NCI-H510A (cell line): ENCODE measurements at regions not wholly inside any gene's neighbourhood (a gene's known extent, or its start where the extent isn't known, plus 50 kb on each side); places are given as distances from the start of the nearest gene placed in this dataset.

ENCODE experiments used
- DNase-seq: peaks from one replicate; lab custom pipeline; 2025; lab: John Stamatoyannopoulos, UW

- DNase-seq: no peak
Observed at GRCh38 chr12:91395628-91396135, 213.1 kb upstream of the DCN start.

DNA sequence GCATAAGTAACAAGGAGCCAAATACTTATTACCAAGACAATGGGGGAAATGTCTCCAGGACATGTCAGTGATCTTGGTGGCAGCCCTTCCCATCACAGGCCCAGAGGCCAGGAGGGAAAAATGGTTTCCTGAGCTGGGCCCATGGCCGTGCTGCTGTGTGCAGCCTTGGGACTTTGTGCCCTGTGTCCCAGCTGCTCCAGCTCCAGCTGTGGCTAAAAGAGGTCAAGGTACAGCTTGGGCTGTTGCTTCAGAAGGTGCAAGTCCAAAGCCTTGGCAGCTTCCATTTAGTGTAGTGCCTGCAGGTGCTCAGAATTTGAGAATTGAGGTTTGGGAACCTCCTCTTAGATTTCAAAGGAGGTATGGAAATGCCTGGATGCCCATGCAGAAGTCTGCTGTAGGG, 212.3 kb upstream of the DCN start:
- DNase-seq: no peak

DNA sequence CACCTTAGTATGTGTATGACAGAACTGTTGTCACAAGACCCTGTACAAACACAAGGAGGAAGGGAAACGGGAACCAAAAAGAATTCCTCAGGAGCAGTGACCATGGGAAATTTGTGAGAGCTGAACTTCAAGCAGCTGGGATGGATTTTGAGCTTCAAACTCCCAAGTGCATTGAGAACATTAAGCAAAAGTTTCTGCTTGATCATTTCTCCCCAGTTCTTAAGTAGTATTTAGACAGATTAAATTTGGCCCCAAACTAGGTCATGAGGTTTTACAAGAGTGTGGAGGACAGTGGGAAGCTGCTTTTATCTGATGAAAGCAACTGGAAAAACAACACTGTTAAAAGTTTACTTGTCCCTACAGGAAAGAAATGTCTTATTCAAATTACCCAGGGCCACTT, 206.0 kb upstream of the DCN start:
- DNase-seq: no peak

- DNase-seq: no peak
Observed at GRCh38 chr12:91387461-91388134, 205.0 kb upstream of the DCN start.

DNA sequence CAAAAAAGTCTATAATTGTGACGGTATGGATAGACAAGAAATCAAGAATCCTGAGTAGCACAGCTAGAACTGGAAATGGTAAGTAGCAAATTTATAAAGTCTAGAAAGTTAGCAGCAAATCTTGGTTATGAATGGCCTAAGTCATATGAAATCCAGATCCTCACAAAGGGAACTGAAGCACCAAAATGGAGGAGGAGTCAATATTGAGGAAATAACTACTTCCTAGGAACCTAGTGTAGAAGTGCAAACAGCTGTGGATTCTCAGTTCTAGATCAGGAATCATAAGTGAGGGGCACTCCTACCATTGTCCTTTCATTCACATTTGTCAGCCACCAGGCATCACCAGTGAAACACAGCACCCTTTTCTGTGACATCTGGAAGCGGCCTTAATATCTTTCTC, 202.2 kb upstream of the DCN start:
- no peak for DNase-seq

DNA sequence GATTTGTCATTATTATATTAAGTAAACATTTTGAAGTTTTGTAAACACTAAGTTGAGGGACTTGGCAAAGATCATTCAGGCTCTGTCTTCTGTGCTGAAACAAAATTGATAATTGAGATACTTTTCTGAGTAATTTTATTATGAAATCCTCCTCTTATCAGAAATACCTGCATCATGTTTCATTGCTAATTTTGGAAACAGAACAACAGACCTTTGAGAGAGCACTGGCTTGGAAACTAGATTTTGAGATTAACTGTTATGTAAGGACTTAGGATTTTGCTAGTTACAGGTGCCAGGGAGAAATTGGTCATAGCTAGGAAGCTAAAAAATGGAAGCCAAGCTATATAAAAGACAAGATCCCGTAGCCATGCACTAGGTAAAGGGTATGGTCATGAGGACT, 201.7 kb upstream of the DCN start:
- no peak for DNase-seq

- no peak for DNase-seq
Observed at GRCh38 chr12:91383099-91383498, 200.5 kb upstream of the DCN start.

DNA sequence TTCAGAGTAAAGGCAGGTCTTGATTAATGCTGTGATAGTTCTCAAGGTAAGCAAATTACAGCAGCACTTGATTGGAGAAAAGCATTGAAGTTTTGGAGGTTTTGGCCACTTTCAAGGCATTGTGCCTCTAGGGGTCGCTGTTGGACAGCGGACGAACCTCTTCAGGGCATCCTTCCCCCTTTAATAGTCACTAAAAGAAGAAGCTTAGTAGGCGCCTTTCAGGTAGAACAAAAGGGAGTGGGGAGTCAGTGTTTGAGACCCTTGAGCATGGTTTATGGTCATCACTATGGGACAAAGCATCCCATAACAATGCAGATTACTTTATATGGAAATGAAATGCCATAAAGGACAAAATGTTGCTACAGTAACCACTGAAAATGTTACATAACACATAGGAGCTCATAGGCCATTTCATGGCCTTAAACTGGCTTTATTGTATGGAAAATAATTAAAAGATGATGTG, 199.5 kb upstream of the DCN start:
- peak; percentile 17 for DNase-seq

DNA sequence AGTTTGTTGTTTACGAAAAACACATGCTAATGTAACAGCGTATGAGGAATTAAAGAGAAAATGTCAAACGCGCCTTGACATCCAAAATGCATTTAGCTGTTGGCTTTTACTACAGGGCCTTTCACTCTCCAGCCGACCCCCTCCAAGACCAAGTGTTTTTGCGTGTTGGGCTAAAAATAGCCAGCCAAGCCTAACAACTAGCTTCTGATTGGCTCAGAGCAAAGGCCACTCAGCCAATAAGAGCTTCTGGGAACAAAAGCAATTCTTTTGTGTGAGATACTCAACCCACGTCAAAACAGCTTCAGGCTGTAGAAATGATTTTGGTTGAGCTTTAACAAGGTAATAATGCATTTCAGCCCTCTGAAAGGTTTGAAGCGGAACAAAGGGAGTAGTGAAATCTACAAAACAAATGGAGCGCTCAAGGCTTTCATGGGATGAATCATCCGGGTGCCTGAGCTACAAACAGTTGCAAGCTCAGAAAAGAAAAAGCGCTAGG, 198.7 kb upstream of the DCN start:
- no peak for DNase-seq

DNA sequence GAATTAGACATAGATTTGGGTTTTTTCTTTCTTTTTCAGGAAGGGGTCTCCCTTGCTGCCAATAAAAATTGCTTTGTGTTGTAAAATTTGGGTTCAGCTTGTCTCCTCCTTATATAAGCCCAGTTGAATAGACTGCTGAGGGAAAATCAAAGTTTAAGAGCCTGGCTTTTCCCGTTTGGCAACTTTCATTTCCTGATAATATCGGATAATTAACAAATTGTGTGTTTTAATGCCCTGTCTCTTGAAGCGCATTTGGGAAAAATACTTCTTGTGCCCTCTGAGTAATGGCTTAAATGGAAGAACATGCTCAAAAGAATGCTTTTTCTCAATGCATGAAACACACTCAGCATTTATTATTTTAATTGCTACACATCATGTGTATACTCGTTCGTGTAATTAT, 198.0 kb upstream of the DCN start:
- DNase-seq: no peak

- no peak for DNase-seq
Observed at GRCh38 chr12:91379051-91379775, 196.6 kb upstream of the DCN start.

GRCh38 chr12:91377436-91377835, 194.8 kb upstream of the DCN start:
- no peak for DNase-seq

DNA sequence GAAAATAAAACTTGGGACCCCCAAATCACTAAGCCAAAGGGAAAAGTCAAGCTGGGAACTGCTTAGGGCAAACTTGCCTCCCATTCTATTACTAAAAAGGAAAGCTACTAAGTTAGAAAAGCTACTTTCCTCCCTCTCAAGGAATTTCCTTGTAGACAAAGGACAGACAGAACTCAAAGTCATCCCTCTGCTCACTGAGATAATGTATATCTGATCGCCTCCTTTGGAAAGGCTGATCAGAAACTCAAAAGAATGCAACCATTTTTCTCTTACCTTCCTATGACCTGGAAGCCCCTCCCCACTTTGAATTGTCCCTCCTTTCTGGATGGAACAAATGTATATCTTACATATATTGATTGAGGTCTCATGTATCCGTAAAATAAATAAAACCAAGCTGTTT, 190.5 kb upstream of the DCN start:
- no peak for DNase-seq

GRCh38 chr12:91370086-91370868, 187.7 kb upstream of the DCN start:
- no peak for DNase-seq

DNA sequence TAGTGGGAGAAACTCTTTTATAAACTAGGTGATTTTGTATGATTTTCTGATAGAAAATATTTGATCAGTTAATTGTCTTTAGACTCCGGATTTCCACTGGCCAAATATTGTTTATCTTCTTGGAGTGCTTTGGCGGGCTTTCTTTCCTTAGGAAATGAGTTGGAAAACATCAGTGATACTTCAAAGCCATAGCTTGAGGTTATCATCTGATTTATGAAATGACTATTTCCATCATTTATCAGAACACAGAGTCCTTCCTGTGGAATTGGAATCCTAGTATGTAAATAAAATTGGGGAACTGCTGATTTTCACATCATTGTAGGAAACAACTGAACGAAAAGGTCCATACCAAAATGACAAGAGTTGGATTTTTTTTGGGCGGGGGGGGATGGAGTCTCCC, 186.0 kb upstream of the DCN start:
- DNase-seq: no peak

GRCh38 chr12:91367234-91367849, 184.7 kb upstream of the DCN start:
- no peak for DNase-seq

- no peak for DNase-seq
Observed at GRCh38 chr12:91364471-91365184, 182.0 kb upstream of the DCN start.

- DNase-seq: no peak
Observed at GRCh38 chr12:91361864-91362263, 179.2 kb upstream of the DCN start.

GRCh38 chr12:91357381-91357780, 174.8 kb upstream of the DCN start:
- no peak for DNase-seq

- DNase-seq: no peak
Observed at GRCh38 chr12:91356405-91356804, 173.8 kb upstream of the DCN start.
